LNCaP clone FGC (cell line): ENCODE measurements at regions not wholly inside any gene's neighbourhood (a gene's known extent, or its start where the extent isn't known, plus 50 kb on each side); places are given as distances from the start of the nearest gene placed in this dataset.
"Not testable (repeated sequence)": the region's sequence is repeated elsewhere in the genome, so short reads cannot be mapped to it uniquely, and the experiment has no call there.

Source experiments
- DNase-seq: peaks from one replicate; pipeline ENCODE4 v3.0.0-alpha.2; 2011; ENCODE audit warnings: low read depth
- H3K4me3 ChIP-seq: 2 replicates; pipeline ENCODE4 v1.5.1; 2011; ENCODE audit warnings: mild to moderate bottlenecking, low read depth, low read length, control low read depth
- CTCF ChIP-seq: IDR thresholded peaks from 2 replicates; pipeline ENCODE4 v1.5.1; 2012; ENCODE audit warnings: mild to moderate bottlenecking; ENCODE audit not compliant: control insufficient read depth, insufficient read depth; ENCODE audit errors: extremely low read depth

GRCh38 chr5:110268985-110269384, 457.5 kb downstream of the TMEM232 start:
- H3K4me3 ChIP-seq, result no peak overlapping the region
- DNase-seq, result no peak
- no peak for TF ChIP-seq CTCF

- DNase-seq, result no peak
- H3K4me3 ChIP-seq, result no peak overlapping the region
- no peak for TF ChIP-seq CTCF
Measured at GRCh38 chr5:110269478-110270142, 456.9 kb downstream of the TMEM232 start.

GRCh38 chr5:110275878-110276277, 450.6 kb downstream of the TMEM232 start:
- no peak overlapping the region for H3K4me3 ChIP-seq
- no peak for TF ChIP-seq CTCF
- no peak for DNase-seq

GRCh38 chr5:110278449-110278848, 448.0 kb downstream of the TMEM232 start:
- H3K4me3 ChIP-seq, DNase-seq: not testable (repeated sequence)

GRCh38 chr5:110284121-110284520, 442.4 kb downstream of the TMEM232 start:
- H3K4me3 ChIP-seq, DNase-seq: not testable (repeated sequence)

- DNase-seq, result no peak
- H3K4me3 ChIP-seq, result no peak overlapping the region
- no peak for TF ChIP-seq CTCF
Measured at GRCh38 chr5:110288766-110289511, 437.5 kb downstream of the TMEM232 start.

GRCh38 chr5:110289512-110289810, 437.0 kb downstream of the TMEM232 start:
- TF ChIP-seq CTCF, result no peak
- no peak for DNase-seq
- no peak overlapping the region for H3K4me3 ChIP-seq

- TF ChIP-seq CTCF, result no peak
- no peak for DNase-seq
- H3K4me3 ChIP-seq, result no peak overlapping the region
Measured at GRCh38 chr5:110290542-110290941, 435.9 kb downstream of the TMEM232 start.
